Neutrophil (primary cell): ENCODE measurements at regions not wholly inside any gene's neighbourhood (a gene's known extent, or its start where the extent isn't known, plus 50 kb on each side); places are given as distances from the start of the nearest gene placed in this dataset.
A peak's percentile ranks its signal among the peaks of the same experiment; 100 is the strongest.

ENCODE experiments used
- H3K27ac ChIP-seq: fragments of 200-600 bp; sonication (generic); 2 replicates; pipeline ENCODE4 v1.5.1; 2016; ENCODE audit warnings: mild to moderate bottlenecking, moderate library complexity
- H3K27me3 ChIP-seq: fragments of 200-600 bp; sonication (generic); 2 replicates; pipeline ENCODE4 v1.6.0; 2016; ENCODE audit warnings: mild to moderate bottlenecking
- H3K36me3 ChIP-seq: fragments of 200-600 bp; sonication (generic); 2 replicates; pipeline ENCODE4 v1.5.1; 2017
- H3K4me1 ChIP-seq, 2 experiments: fragments of 200-600 bp in 1 of 2; sonication (generic) in 1 of 2; 1 replicate in 1 of 2; 2 replicates in 1 of 2; pipeline versions ENCODE4 v1.5.1 to v1.6.1; 2013 to 2016; ENCODE audit warnings: low read depth in 1 of 2, low read length in 1 of 2, mild to moderate bottlenecking in 1 of 2, moderate library complexity in 1 of 2; ENCODE audit not compliant: control insufficient read depth in 1 of 2, insufficient read depth in 1 of 2
- H3K4me3 ChIP-seq, 2 experiments: fragments of 200-600 bp in 1 of 2; sonication (generic) in 1 of 2; 1 replicate in 1 of 2; 2 replicates in 1 of 2; pipeline ENCODE4 v1.5.1; 2013 to 2016; ENCODE audit warnings: low read depth in 1 of 2, low read length in 1 of 2, mild to moderate bottlenecking in 1 of 2, moderate library complexity in 1 of 2
- H3K9me3 ChIP-seq: fragments of 200-600 bp; sonication (generic); 2 replicates; pipeline ENCODE4 v1.5.1; 2016
- CTCF ChIP-seq: fragments of 200-600 bp; sonication (generic); IDR thresholded peaks from 2 replicates; pipeline ENCODE4 v1.5.1; 2016; ENCODE audit warnings: antibody characterized with exemption

- no peak for TF ChIP-seq CTCF
- H3K4me1 ChIP-seq, result no peaks in the 10 kb centered on the region
- no peaks in the 10 kb centered on the region for H3K27me3 ChIP-seq
- H3K27ac ChIP-seq, result no peak overlapping the region
- H3K4me3 ChIP-seq, result no peak overlapping the region
- no peaks in the 10 kb centered on the region for H3K9me3 ChIP-seq
- H3K36me3 ChIP-seq, result no peaks in the 10 kb centered on the region
Measured at GRCh38 chr15:55110446-55110845, 86.3 kb downstream of the RSL24D1 start.

- peak; percentile 39 for TF ChIP-seq CTCF
- H3K27me3 ChIP-seq, result no peaks in the 10 kb centered on the region
Measured at GRCh38 chr15:55108858-55109518, 87.8 kb downstream of the RSL24D1 start.

GRCh38 chr15:55108448-55108847, 88.3 kb downstream of the RSL24D1 start:
- no peak for TF ChIP-seq CTCF
- no peak overlapping the region for H3K4me3 ChIP-seq
- H3K27ac ChIP-seq, result no peak overlapping the region
- no peaks in the 10 kb centered on the region for H3K27me3 ChIP-seq
- H3K36me3 ChIP-seq, result no peaks in the 10 kb centered on the region
- H3K4me1 ChIP-seq, result no peaks in the 10 kb centered on the region
- no peaks in the 10 kb centered on the region for H3K9me3 ChIP-seq

More at GRCh38 chr15:55108858-55109518, 87.8 kb downstream of the RSL24D1 start:
- Histone ChIP-seq H3K4me3 (no peak overlapping the region), H3K36me3 (no peaks in the 10 kb centered on the region), H3K9me3 (no peaks in the 10 kb centered on the region), H3K4me1 (no peaks in the 10 kb centered on the region), H3K27ac (no peak overlapping the region)

GRCh38 chr15:55106155-55106554, 90.6 kb downstream of the RSL24D1 start:
- Histone ChIP-seq H3K4me3 (no peak overlapping the region), H3K27me3 (no peaks in the 10 kb centered on the region), H3K4me1 (no peaks in the 10 kb centered on the region), H3K9me3 (no peaks in the 10 kb centered on the region), H3K27ac (no peak overlapping the region), H3K36me3 (no peaks in the 10 kb centered on the region)
- TF ChIP-seq CTCF, result no peak

- no peak for TF ChIP-seq CTCF
- Histone ChIP-seq H3K4me1 (no peaks in the 10 kb centered on the region), H3K9me3 (no peaks in the 10 kb centered on the region), H3K4me3 (no peak overlapping the region), H3K36me3 (no peaks in the 10 kb centered on the region), H3K27ac (no peak overlapping the region), H3K27me3 (no peaks in the 10 kb centered on the region)
Measured at GRCh38 chr15:55094136-55094535, 102.6 kb downstream of the RSL24D1 start.

- H3K9me3 ChIP-seq, result no peaks in the 10 kb centered on the region
- no peaks in the 10 kb centered on the region for H3K36me3 ChIP-seq
- TF ChIP-seq CTCF, result no peak
- no peaks in the 10 kb centered on the region for H3K27me3 ChIP-seq
- H3K4me1 ChIP-seq, result no peaks in the 10 kb centered on the region
- H3K27ac ChIP-seq, result no peak overlapping the region
- H3K4me3 ChIP-seq, result no peak overlapping the region
Measured at GRCh38 chr15:55088207-55088606, 108.5 kb downstream of the RSL24D1 start.
